ENCODE measurements at regions not wholly inside any gene's neighbourhood (a gene's known extent, or its start where the extent isn't known, plus 50 kb on each side); places are given as distances from the start of the nearest gene placed in this dataset.

DNA sequence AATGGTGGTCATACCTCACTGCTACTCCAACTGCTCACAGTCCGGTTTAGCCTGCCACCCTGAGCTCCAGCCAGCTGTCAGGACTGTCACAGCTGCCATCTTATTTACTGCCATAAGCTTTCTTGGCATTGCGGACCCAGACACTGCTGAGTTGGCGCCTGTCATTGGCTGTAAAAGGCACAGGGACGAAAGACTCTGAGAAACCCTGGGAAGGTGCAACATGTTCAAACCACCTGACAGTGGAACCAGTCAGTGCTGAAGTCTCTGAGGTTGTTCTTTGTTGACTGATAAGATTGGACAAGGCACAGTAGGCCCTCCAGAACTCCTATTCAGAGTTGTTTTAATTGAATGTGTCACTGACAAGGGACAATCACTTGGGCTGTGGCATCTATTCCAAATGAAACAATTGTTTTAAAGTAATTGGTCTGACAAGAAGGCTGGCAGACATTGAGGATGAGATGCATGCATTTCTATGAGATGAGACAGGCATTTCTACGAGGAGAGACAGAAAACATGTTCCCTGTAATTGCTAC is 927.8 kb downstream of the STPG2 start:
- TF ChIP-seq CTCF (IDR thresholded peaks at IDR 0.05; ENCODE audit: insufficient read depth, low read depth, low read length) (no peak), EZH2 (IDR thresholded peaks at IDR 0.05; ENCODE audit: insufficient read depth, low read length) (no peak)
